ENCODE measurements at regions not wholly inside any gene's neighbourhood (a gene's known extent, or its start where the extent isn't known, plus 50 kb on each side); places are given as distances from the start of the nearest gene placed in this dataset.

GRCh38 chr15:95880630-95881029 is 449.9 kb upstream of the NR2F2 start:
- TF ChIP-seq POLR2A (IDR thresholded peaks at IDR 0.05; ENCODE audit: low read depth, low read length) = no peak
- no peak for TF ChIP-seq POLR2AphosphoS5 (IDR thresholded peaks at IDR 0.05; ENCODE audit: low read depth, low read length)
- no peak for TF ChIP-seq TAF1 (IDR thresholded peaks at IDR 0.05; ENCODE audit: low read depth, low read length)
- peak; percentile 91 for TF ChIP-seq SPI1 (IDR thresholded peaks at IDR 0.05; ENCODE audit: low read depth, low read length)
- TF ChIP-seq POU2F2 (IDR thresholded peaks at IDR 0.05; ENCODE audit: low read depth, low read length) = no peak
- no peak for TF ChIP-seq PAX5 (IDR thresholded peaks at IDR 0.05; ENCODE audit: insufficient read depth, low read length, severe bottlenecking)

Data from GM12891 (cell line).